OCI-LY7 (cell line): ENCODE measurements at regions not wholly inside any gene's neighbourhood (a gene's known extent, or its start where the extent isn't known, plus 50 kb on each side); places are given as distances from the start of the nearest gene placed in this dataset.

ENCODE experiments used
- CTCF ChIP-seq: fragments of 200-600 bp; sonication (generic); conservative IDR thresholded peaks from 2 replicates; pipeline ENCODE4 v1.5.1; 2014; ENCODE audit warnings: mild to moderate bottlenecking, antibody characterized with exemption, low read length, moderate library complexity, mixed read lengths
- EZH2phosphoT487 ChIP-seq: fragments of 200-600 bp; sonication (generic); IDR thresholded peaks from 2 replicates; pipeline ENCODE4 v1.6.1; 2018; ENCODE audit warnings: low read depth, borderline replicate concordance, mild to moderate bottlenecking, mixed run types, antibody characterized with exemption, low read length, moderate library complexity, mixed read lengths

GRCh38 chr12:73798523-73798922, 739.1 kb upstream of the ATXN7L3B start:
- TF ChIP-seq CTCF, result no peak
- TF ChIP-seq EZH2phosphoT487, result no peak
